Right lobe of liver (tissue), 6 donors: ENCODE measurements at regions not wholly inside any gene's neighbourhood (a gene's known extent, or its start where the extent isn't known, plus 50 kb on each side); places are given as distances from the start of the nearest gene placed in this dataset.

Experiments used
- ATAC-seq, 4 donors: fragments of 200-7000 bp; cut with Tn5 transposase; one replicate each; pipeline ENCODE4 v1.9.1; 2020; ENCODE audit warnings: mild to moderate bottlenecking in 4 of 4, moderate library complexity in 4 of 4
- DNase-seq, 3 donors: peaks; one replicate each; pipeline ENCODE4 v3.0.0-alpha.2; 2020
- H3K27ac ChIP-seq, 3 donors: fragments of 200-600 bp; one replicate each; pipeline ENCODE4 v1.8.0; 2022
- H3K27me3 ChIP-seq, 2 donors: fragments of 200-600 bp; one replicate each; pipeline ENCODE4 v1.8.0; 2022
- H3K36me3 ChIP-seq, 4 donors: fragments of 200-600 bp; sonication (generic) in 1 of 4; one replicate each; pipeline versions ENCODE4 v1.5.1 to v1.8.0; 2017 to 2022; ENCODE audit warnings: control low read depth in 1 of 4
- H3K4me1 ChIP-seq, 4 donors: fragments of 200-600 bp; sonication (generic) in 1 of 4; one replicate each; pipeline versions ENCODE4 v1.5.1 to v1.8.0; 2017 to 2022; ENCODE audit warnings: control low read depth in 1 of 4
- H3K4me3 ChIP-seq, 3 donors: fragments of 200-600 bp; one replicate each; pipeline ENCODE4 v1.8.0; 2022
- H3K9me3 ChIP-seq, 4 donors: fragments of 200-600 bp; sonication (generic) in 1 of 4; one replicate each; pipeline versions ENCODE4 v1.5.1 to v1.8.0; 2017 to 2022; ENCODE audit warnings: control low read depth in 1 of 4
- POLR2A ChIP-seq: fragments of 450-650 bp; IDR thresholded peaks from one replicate; pipeline ENCODE4 v1.6.1; 2017; ENCODE audit warnings: antibody characterized with exemption, mild to moderate bottlenecking
- WGBS: methylation state at CpG from one replicate; pipeline ENCODE4 v1.1.6; 2018; ENCODE audit warnings: low coverage, low lambda C conversion rate; ENCODE audit not compliant: insufficient coverage; ENCODE audit errors: missing lambda C conversion rate; 5-methylcytosine and 5-hydroxymethylcytosine counted together
- intact Hi-C, 2 donors: fragments of 100-400 bp; cut with DNase I; formaldehyde crosslinking; loops; one replicate each; pipeline versions ENCODE4 v1.11.2 to v1.14.1; 2022
- TF ChIP-seq, protein P1 (sequence below), 4 donors: fragments of 200-600 bp in 3 of 4; fragments of 450-650 bp in 1 of 4; IDR thresholded peaks; one replicate each; pipeline versions ENCODE4 v1.5.1 to v1.8.0; 2016 to 2022; ENCODE audit warnings: antibody characterized with exemption in 4 of 4, mild to moderate bottlenecking in 2 of 4
- donor health status: DM: no; HTN: yes; CAD: no.
- donor health status: DM: no; HTN: no; CAD: no.
- donor health status: DM: no; HTN: no; CAD: no.
- donor health status: DM: no; HTN: yes; CAD: no.
- donor health status: DM: no; HTN: yes; CAD: no.

DNA sequence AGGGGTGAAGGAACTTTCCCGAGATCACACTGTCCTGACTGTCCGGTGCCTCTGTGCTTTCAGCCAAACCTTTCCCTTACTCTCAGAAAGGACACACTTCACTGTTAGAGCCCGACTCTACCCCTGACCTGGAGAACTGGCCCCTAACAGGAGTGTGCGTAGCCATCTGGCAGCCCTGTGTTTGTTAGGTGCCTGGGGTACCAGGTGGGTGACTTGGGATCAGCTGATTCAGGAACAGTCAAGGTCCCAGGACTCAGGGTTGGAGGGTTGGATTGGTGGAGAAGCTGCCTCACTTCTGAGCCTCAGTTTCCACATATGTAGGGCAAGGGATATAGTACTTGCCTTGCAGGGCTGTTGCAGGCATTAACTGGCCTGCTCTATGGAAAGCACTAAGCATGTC lies 98.3 kb upstream of the SLC6A11 start:
- no peak for DNase-seq
- no peaks in the 10 kb centered on the region for H3K36me3 ChIP-seq
- H3K4me1 ChIP-seq = no peaks in the 10 kb centered on the region
- ATAC-seq = no peak
- WGBS = 87% methylated on average over 3 of the region's 4 CpGs
- H3K9me3 ChIP-seq = peaks cover 0 to 3% (median 0%) of the 10 kb centered on the region in 4 donors
- TF ChIP-seq, protein P1, sequence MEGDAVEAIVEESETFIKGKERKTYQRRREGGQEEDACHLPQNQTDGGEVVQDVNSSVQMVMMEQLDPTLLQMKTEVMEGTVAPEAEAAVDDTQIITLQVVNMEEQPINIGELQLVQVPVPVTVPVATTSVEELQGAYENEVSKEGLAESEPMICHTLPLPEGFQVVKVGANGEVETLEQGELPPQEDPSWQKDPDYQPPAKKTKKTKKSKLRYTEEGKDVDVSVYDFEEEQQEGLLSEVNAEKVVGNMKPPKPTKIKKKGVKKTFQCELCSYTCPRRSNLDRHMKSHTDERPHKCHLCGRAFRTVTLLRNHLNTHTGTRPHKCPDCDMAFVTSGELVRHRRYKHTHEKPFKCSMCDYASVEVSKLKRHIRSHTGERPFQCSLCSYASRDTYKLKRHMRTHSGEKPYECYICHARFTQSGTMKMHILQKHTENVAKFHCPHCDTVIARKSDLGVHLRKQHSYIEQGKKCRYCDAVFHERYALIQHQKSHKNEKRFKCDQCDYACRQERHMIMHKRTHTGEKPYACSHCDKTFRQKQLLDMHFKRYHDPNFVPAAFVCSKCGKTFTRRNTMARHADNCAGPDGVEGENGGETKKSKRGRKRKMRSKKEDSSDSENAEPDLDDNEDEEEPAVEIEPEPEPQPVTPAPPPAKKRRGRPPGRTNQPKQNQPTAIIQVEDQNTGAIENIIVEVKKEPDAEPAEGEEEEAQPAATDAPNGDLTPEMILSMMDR (IDR thresholded peaks at IDR 0.05) = no peak
- no peak for TF ChIP-seq POLR2A
- H3K27me3 ChIP-seq = no peaks in the 10 kb centered on the region
- intact Hi-C loops = no loop called here
- H3K4me3 ChIP-seq = no peak overlapping the region
- no peak overlapping the region for H3K27ac ChIP-seq

DNA sequence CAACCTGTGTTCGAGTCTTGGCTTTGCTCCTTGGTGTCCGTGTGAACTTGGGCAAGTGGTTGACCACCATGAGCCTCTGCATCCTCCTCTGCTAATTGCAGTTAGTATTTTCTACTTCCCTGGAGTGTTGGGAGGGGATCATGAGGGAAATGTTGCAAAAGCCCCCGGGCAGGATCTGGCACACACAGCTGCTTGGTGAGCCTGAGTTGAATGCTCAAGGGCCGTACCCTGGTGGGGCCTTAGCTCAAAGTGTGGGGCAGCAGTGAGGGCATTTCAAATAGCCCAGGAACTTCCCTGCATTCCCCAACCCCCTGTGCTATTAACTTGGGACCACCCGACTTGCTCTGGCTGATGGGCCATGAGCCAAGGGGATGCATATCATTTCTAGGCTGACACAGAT lies 94.9 kb upstream of the SLC6A11 start:
- Histone ChIP-seq H3K27me3 (no peaks in the 10 kb centered on the region), H3K4me3 (no peak overlapping the region), H3K9me3 (no peaks in the 10 kb centered on the region), H3K36me3 (no peaks in the 10 kb centered on the region), H3K4me1 (no peaks in the 10 kb centered on the region), H3K27ac (no peak overlapping the region)
- 29% methylated on average over 1 of the region's 5 CpGs for WGBS
- TF ChIP-seq POLR2A = no peak
- TF ChIP-seq, protein P1 (IDR thresholded peaks at IDR 0.05) = no peak
- no peak for DNase-seq
- no peak for ATAC-seq
- intact Hi-C loops = no loop called here

DNA sequence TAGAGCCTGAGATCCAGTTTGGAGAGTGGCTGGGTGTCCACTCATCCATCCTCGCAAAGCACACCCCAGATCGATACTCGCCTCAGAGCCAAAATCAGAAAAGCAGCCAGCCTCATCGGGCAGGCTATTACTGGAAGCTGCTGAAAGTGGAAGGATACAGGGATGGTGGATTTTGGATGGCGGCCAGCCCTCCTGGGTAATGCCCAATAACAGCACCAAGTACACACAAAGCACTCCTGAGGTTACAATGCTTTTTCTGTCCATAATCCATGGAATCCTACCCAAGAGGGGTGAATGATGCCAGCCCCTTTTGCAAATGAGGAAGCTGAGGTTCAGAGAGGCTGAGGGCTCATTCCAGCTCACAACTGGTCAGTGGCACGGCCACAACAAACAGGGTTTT lies 93.1 kb upstream of the SLC6A11 start:
- Histone ChIP-seq H3K4me1 (no peaks in the 10 kb centered on the region), H3K27ac (no peak overlapping the region), H3K4me3 (no peak overlapping the region), H3K27me3 (no peaks in the 10 kb centered on the region), H3K9me3 (no peaks in the 10 kb centered on the region), H3K36me3 (no peaks in the 10 kb centered on the region)
- TF ChIP-seq POLR2A = no peak
- TF ChIP-seq, protein P1 (IDR thresholded peaks at IDR 0.05) = no peak
- no peak for ATAC-seq
- WGBS = 45% methylated on average over 2 of the region's 6 CpGs
- DNase-seq = no peak
- intact Hi-C loops = no loop called here

DNA sequence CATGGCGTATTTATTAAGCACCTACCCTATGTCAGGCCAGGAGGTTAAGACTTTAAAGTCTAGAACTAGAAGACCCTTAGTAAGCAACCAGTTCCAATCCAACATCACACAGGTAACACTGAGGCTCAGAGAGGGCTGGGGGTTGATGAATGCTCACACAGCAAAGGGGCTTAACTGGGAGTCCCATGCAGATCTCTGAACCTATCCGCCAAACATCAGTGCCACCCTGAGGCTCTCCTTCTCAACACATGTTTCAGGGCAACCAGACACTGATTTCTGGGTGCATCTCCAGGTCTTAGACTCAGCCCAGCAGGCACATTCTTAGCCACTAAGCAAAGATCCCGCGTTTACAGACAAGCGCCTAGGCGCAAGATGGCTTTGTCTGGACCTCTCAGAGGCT lies 92.0 kb upstream of the SLC6A11 start:
- intact Hi-C loops = no loop called here
- DNase-seq = no peak

More for the DNA sequence above, 92.0 kb upstream of the SLC6A11 start:
- Histone ChIP-seq H3K4me3 (no peak overlapping the region), H3K27ac (no peak overlapping the region), H3K9me3 (no peaks in the 10 kb centered on the region), H3K36me3 (no peaks in the 10 kb centered on the region), H3K4me1 (no peaks in the 10 kb centered on the region), H3K27me3 (no peaks in the 10 kb centered on the region)
- no peak for TF ChIP-seq POLR2A
- TF ChIP-seq, protein P1 (IDR thresholded peaks at IDR 0.05) = no peak
- WGBS = 70% methylated on average over 4 of the region's 6 CpGs
- ATAC-seq = no peak
